Calu3 (cell line): ENCODE measurements at regions not wholly inside any gene's neighbourhood (a gene's known extent, or its start where the extent isn't known, plus 50 kb on each side); places are given as distances from the start of the nearest gene placed in this dataset.

Experiments
- BruUV-seq: library from RNA; stranded (reverse); fragments of 400-500 nt; replicated peaks from 2 replicates; lab custom pipeline; 2021; lab: Mats Ljungman, UMichigan
- CTCF ChIA-PET: fragments of 300-600 bp; sonication (Branson Sonifier 250); formaldehyde crosslinking; loops from one replicate; lab custom pipeline; 2022; ENCODE audit warnings: antibody characterized with exemption; lab: Charles Lee
- DNase-seq: peaks from one replicate; pipeline ENCODE4 v3.0.0; 2022
- H3K27ac Mint-ChIP-seq: one replicate; pipeline ENCODE4 v1.8.0; 2022; ENCODE audit warnings: mixed read lengths; ENCODE audit not compliant: unreplicated experiment
- H3K27me3 Mint-ChIP-seq: one replicate; pipeline ENCODE4 v1.8.0; 2022; ENCODE audit warnings: mixed read lengths; ENCODE audit not compliant: unreplicated experiment
- H3K36me3 Mint-ChIP-seq: one replicate; pipeline ENCODE4 v1.8.0; 2022; ENCODE audit warnings: mild to moderate bottlenecking, moderate library complexity, mixed read lengths; ENCODE audit not compliant: insufficient read depth, unreplicated experiment
- H3K4me1 Mint-ChIP-seq: one replicate; pipeline ENCODE4 v1.8.0; 2022; ENCODE audit warnings: mild to moderate bottlenecking, low read depth, mixed read lengths; ENCODE audit not compliant: unreplicated experiment
- H3K4me3 Mint-ChIP-seq: one replicate; pipeline ENCODE4 v1.8.0; 2022; ENCODE audit warnings: mild to moderate bottlenecking, low read depth, moderate library complexity, mixed read lengths; ENCODE audit not compliant: unreplicated experiment
- H3K9me3 Mint-ChIP-seq: one replicate; pipeline ENCODE4 v1.8.0; 2022; ENCODE audit warnings: low read depth, mixed read lengths; ENCODE audit not compliant: unreplicated experiment
- intact Hi-C: fragments of 100-400 bp; cut with micrococcal nuclease; formaldehyde crosslinking; loops from one replicate; pipeline ENCODE4 v1.10.0; 2022; ENCODE audit not compliant: unreplicated experiment
- TF ChIP-seq, protein P1 (sequence below): fragments of 200-600 bp; IDR thresholded peaks from one replicate; pipeline ENCODE4 v1.8.0; 2022; ENCODE audit warnings: antibody characterized with exemption; ENCODE audit not compliant: unreplicated experiment

DNA sequence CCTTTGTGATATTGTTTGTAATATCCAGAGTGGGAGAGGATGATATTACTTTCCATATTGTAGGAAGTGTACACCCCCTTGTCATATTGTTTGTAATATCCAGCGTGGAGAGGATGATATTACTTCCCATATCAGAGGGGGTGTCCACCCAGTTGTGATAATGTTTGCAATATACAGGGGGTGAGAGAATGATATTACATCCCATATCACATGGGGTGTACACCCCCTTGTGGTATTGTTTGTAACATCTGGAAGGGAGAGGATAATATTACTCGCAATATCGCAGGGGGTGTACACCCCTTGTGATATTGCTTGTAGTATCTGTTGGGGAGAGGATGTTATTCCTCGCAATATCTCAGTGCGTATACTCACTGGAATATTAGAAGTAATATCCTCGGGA, 61.5 kb downstream of the PRSS23 start:
- Mint-ChIP-seq H3K27me3 (peaks cover 38% of the 10 kb centered on the region), H3K36me3 (no peaks in the 10 kb centered on the region), H3K27ac (no peak overlapping the region), H3K9me3 (no peaks in the 10 kb centered on the region), H3K4me3 (no peak overlapping the region), H3K4me1 (no peaks in the 10 kb centered on the region)
- intact Hi-C loops, result no loop called here
- TF ChIP-seq, protein P1, sequence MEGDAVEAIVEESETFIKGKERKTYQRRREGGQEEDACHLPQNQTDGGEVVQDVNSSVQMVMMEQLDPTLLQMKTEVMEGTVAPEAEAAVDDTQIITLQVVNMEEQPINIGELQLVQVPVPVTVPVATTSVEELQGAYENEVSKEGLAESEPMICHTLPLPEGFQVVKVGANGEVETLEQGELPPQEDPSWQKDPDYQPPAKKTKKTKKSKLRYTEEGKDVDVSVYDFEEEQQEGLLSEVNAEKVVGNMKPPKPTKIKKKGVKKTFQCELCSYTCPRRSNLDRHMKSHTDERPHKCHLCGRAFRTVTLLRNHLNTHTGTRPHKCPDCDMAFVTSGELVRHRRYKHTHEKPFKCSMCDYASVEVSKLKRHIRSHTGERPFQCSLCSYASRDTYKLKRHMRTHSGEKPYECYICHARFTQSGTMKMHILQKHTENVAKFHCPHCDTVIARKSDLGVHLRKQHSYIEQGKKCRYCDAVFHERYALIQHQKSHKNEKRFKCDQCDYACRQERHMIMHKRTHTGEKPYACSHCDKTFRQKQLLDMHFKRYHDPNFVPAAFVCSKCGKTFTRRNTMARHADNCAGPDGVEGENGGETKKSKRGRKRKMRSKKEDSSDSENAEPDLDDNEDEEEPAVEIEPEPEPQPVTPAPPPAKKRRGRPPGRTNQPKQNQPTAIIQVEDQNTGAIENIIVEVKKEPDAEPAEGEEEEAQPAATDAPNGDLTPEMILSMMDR, result no peak
- BruUV-seq, result no TSS peak
- no peak for DNase-seq
- CTCF ChIA-PET, result no interaction called here

DNA sequence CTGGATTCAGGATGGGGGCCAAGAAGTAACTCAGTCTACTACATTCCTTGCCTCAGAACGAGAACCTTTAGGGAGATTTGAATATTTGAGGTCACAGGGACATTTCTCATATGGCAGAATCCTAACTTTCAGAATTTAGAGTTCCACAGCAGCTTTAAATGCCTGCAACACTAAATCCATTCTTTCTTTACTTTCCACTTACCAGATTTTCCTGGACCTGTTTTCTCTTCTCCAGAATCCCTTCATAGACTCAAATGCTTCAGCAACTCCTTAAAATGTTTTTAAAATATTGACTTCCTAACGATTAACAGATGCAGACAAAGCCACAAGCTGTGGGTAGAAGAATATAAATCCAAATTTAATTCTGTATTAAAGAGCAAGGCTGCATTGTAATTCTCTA, 63.1 kb downstream of the PRSS23 start:
- BruUV-seq, result no TSS peak
- CTCF ChIA-PET, result no interaction called here

DNA sequence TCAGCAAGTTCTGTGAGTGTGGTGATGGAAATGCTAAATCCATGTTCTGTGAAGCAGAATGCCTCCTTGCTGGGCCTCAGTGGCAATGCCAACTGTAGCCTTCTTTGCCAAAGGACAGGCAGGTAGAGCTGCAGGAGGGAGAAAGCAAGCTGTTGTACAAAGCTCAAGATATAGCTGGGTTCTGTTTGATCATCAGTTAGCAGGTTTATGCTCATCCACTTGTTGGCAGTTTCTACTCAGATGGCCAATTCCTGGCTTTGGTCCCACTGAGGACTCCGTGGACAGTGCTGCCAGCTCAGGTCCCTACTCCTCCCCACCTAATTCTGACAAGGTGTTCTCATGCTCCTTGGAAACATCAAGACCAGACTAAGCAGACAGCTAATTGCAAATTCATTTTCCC, 65.1 kb downstream of the PRSS23 start:
- Mint-ChIP-seq H3K36me3 (no peaks in the 10 kb centered on the region), H3K27me3 (peaks cover 2% of the 10 kb centered on the region), H3K9me3 (no peaks in the 10 kb centered on the region), H3K27ac (no peak overlapping the region), H3K4me3 (no peak overlapping the region), H3K4me1 (no peaks in the 10 kb centered on the region)
- BruUV-seq, result no TSS peak
- no peak for DNase-seq
- CTCF ChIA-PET, result no interaction called here
- intact Hi-C loops, result no loop called here
- TF ChIP-seq, protein P1, result no peak

More for the DNA sequence above, 63.1 kb downstream of the PRSS23 start:
- TF ChIP-seq, protein P1, result no peak
- H3K27me3 Mint-ChIP-seq, result peaks cover 22% of the 10 kb centered on the region
- no peak overlapping the region for H3K4me3 Mint-ChIP-seq
- no peak overlapping the region for H3K27ac Mint-ChIP-seq
- DNase-seq, result no peak
- no peaks in the 10 kb centered on the region for H3K4me1 Mint-ChIP-seq
- intact Hi-C loops, result no loop called here
- H3K9me3 Mint-ChIP-seq, result no peaks in the 10 kb centered on the region
- H3K36me3 Mint-ChIP-seq, result no peaks in the 10 kb centered on the region

DNA sequence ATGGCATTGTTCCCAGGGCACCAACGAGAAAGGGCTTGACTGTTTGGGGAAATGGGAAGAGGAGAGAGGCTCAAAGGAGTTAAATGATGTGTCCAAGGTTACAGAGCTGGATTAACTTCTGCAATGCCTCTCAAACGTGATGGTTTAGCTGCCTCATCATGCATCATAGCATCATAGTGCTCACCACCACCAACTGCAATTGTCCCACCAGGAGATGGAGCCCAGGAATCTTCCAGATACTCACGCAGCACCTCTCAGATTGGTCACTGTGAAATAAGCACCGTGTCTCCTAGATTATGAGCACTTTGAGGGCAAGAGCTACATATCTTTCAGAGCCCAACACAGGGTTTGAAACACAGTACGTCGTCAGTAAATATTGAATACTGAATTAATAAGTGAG, 69.2 kb downstream of the PRSS23 start:
- H3K4me1 Mint-ChIP-seq, result no peaks in the 10 kb centered on the region
- no peak overlapping the region for H3K27ac Mint-ChIP-seq
- H3K36me3 Mint-ChIP-seq, result no peaks in the 10 kb centered on the region
- DNase-seq, result no peak
- BruUV-seq, result no TSS peak
- no peaks in the 10 kb centered on the region for H3K27me3 Mint-ChIP-seq
- CTCF ChIA-PET, result no interaction called here
- intact Hi-C loops, result no loop called here
- TF ChIP-seq, protein P1, result no peak
- no peak overlapping the region for H3K4me3 Mint-ChIP-seq
- no peaks in the 10 kb centered on the region for H3K9me3 Mint-ChIP-seq
